ENCODE measurements at regions not wholly inside any gene's neighbourhood (a gene's known extent, or its start where the extent isn't known, plus 50 kb on each side); places are given as distances from the start of the nearest gene placed in this dataset.

DNA sequence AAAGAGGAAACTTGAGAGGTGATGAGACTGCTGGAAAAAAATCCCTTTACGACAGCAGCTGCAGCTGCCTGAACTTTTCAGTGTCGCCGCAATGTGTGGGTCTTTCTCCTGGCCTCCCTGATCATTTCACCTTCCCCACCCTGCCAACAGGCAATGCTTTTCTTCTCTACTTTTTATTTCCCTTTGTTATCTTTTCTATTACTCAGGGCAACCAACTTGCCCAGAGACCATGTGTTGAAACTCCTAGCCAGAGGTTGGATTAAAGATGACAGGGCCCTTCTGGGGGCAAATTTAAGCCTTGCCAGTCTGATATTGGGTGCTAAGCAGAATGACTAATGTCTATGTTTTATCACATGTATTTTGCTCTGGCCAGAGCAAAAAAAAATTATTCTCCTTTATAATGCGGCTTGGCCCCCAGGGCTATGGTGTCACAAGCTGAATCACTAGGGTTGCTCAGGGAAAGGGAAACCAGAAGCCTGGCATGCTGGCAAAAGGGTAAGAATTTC, 51.5 kb upstream of the CFAP20DC start:
- TF ChIP-seq EP300 (IDR thresholded peaks at IDR 0.05) (no peak), CTCF (IDR thresholded peaks at IDR 0.05) (no peak)
